SK-N-MC (cell line): ENCODE measurements at regions not wholly inside any gene's neighbourhood (a gene's known extent, or its start where the extent isn't known, plus 50 kb on each side); places are given as distances from the start of the nearest gene placed in this dataset.

Experiments
- DNase-seq: peaks from one replicate; pipeline ENCODE4 v3.0.0-alpha.2; 2011; ENCODE audit warnings: low read depth, low spot score
- H3K27ac ChIP-seq: fragments of 200-600 bp; sonication (generic); 2 replicates; pipeline ENCODE4 v1.5.1; 2016; ENCODE audit warnings: mixed run types
- H3K36me3 ChIP-seq: fragments of 200-600 bp; sonication (generic); 2 replicates; pipeline ENCODE4 v1.6.1; 2017; ENCODE audit warnings: antibody characterized with exemption, low read length, mixed read lengths; ENCODE audit not compliant: insufficient read depth
- H3K4me3 ChIP-seq: fragments of 200-600 bp; sonication (generic); 2 replicates; pipeline ENCODE4 v1.5.1; 2016
- H3K9ac ChIP-seq: fragments of 200-600 bp; sonication (generic); 2 replicates; pipeline ENCODE4 v1.8.0; 2017; ENCODE audit warnings: mixed run types, mixed read lengths; ENCODE audit not compliant: insufficient read length
- H3K9me3 ChIP-seq: fragments of 200-600 bp; sonication (generic); 2 replicates; pipeline ENCODE4 v1.6.1; 2017; ENCODE audit warnings: low read depth, mild to moderate bottlenecking, antibody characterized with exemption, low read length, moderate library complexity, mixed read lengths
- EZH2 ChIP-seq: fragments of 200-600 bp; sonication (generic); IDR thresholded peaks from one replicate; pipeline ENCODE4 v1.6.1; 2017; ENCODE audit warnings: antibody characterized with exemption
- FOXP2 ChIP-seq: optimal IDR thresholded peaks from 2 replicates; pipeline ENCODE3; 2011; ENCODE audit warnings: mild to moderate bottlenecking, moderate library complexity; ENCODE audit not compliant: insufficient read depth; ENCODE audit errors: extremely low read length, control extremely low read depth
- POLR2AphosphoS5 ChIP-seq: IDR thresholded peaks from 2 replicates; pipeline ENCODE4 v1.6.1; 2012; ENCODE audit warnings: mild to moderate bottlenecking, low read depth, low read length, borderline replicate concordance

DNA sequence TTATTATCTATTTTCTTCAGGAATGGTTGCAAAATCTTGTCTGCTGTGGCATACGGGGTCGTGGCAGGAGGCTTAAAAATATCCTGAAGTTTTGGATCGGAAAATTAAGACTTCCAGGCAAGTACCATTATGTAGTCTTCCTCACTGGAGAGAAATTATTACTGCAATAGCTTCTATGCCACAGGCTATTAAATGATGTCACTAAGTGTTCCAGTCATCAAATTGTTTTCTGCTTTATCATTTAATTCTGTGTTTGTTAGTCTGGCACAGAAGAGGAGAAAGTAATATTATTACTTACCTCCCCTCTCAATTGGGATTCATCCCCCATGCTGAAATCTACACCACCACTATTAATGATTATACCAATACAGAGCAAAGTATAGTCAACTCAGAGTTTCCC is 378.2 kb upstream of the ALCAM start:
- Histone ChIP-seq H3K9ac (no peak overlapping the region), H3K36me3 (no peaks in the 10 kb centered on the region), H3K27ac (no peak overlapping the region), H3K4me3 (no peak overlapping the region), H3K9me3 (no peaks in the 10 kb centered on the region)
- TF ChIP-seq EZH2 (no peak), FOXP2 (no peak), POLR2AphosphoS5 (no peak)
- no peak for DNase-seq

DNA sequence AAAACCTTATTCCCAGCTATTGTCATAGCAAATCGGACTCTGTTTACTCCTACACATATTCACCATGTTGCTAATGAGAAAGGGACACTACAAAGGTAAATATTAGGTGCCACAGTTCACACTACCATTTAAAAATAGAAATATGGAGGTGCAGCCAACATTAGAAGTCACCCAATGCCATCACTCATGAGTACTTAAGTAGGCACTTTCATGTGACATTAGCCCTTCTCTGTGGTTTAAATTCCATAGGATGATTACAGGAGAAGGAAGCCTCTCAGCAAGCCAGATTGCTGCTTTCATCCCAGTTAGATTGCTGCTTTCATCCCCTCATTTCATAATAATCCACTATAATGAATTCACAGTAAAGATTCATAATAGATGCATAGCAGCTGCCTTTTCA is 376.8 kb upstream of the ALCAM start:
- no peaks in the 10 kb centered on the region for H3K36me3 ChIP-seq
- no peak for DNase-seq
- no peak for TF ChIP-seq FOXP2
- no peak for TF ChIP-seq EZH2
- no peak for TF ChIP-seq POLR2AphosphoS5
- H3K27ac ChIP-seq, result no peak overlapping the region
- H3K9me3 ChIP-seq, result no peaks in the 10 kb centered on the region
- no peak overlapping the region for H3K4me3 ChIP-seq
- H3K9ac ChIP-seq, result no peak overlapping the region

DNA sequence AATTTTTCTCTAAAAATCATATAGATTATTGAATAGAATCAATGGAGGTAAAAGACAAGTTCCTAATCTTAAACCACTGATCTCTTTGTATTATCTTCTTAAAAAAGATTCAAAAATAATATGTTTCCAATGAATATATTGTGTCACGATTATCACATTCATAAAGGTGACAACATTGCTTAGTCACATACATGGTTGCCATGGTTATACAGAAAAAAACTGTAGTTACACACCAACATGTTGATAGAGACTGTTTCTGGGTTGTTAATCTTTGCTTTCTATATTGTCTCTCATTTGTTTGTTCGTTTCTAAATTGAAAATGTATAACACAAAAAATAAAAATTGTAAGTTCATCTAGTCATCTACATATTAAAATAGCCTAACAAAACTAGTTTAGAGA is 376.0 kb upstream of the ALCAM start:
- no peaks in the 10 kb centered on the region for H3K9me3 ChIP-seq
- DNase-seq, result no peak
- TF ChIP-seq EZH2 (no peak), FOXP2 (no peak), POLR2AphosphoS5 (no peak)
- no peak overlapping the region for H3K4me3 ChIP-seq
- no peak overlapping the region for H3K27ac ChIP-seq
- H3K36me3 ChIP-seq, result no peaks in the 10 kb centered on the region
- no peak overlapping the region for H3K9ac ChIP-seq

DNA sequence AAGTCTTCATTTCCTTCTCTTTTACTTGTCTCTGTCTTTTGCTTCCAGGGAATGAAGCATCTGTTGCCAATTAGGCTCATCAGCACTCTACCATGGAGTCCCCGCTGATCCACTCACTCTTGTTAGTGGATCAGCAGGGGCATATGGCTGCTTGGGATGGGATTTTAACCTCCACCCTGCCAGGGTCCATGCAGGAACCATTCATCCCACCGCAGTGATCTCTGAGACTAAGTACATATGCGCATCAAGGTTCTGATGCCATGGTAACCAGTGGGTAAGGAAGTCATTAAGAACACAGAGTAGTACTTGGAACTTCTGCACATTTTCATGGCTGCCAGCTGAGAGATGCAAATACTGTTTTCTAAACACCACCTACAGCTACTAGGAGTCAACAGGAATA is 374.0 kb upstream of the ALCAM start:
- H3K9ac ChIP-seq, result no peak overlapping the region
- no peak overlapping the region for H3K27ac ChIP-seq
- peak; percentile 55 for DNase-seq
- no peak overlapping the region; the same call in 1 of the 2 replicates for H3K4me3 ChIP-seq
- H3K36me3 ChIP-seq, result no peaks in the 10 kb centered on the region
- H3K9me3 ChIP-seq, result no peaks in the 10 kb centered on the region
- TF ChIP-seq FOXP2 (no peak), EZH2 (no peak), POLR2AphosphoS5 (no peak)

DNA sequence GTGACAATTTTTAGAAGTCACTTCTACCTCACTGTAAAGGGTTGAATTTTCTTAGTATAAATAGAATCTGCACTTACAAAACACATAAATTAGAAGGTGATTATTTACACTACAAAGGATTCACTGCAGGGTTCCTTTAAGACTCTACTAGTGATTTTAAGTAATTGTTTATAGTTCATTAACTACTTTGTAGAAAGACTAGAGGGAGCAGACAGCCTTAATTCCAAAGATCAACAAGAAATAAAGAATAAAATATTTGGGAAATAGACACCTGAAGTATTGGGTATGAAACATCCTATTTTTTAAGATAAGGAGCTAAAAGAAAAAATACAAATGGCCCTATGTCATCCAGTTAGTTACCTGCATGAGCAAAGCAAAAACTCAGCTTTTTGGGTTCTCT is 360.5 kb upstream of the ALCAM start:
- no peak for DNase-seq
- Histone ChIP-seq H3K9ac (no peak overlapping the region), H3K4me3 (no peak overlapping the region), H3K36me3 (no peaks in the 10 kb centered on the region), H3K27ac (no peak overlapping the region), H3K9me3 (no peaks in the 10 kb centered on the region)
- TF ChIP-seq EZH2, result no peak
- TF ChIP-seq POLR2AphosphoS5, result no peak
- TF ChIP-seq FOXP2, result no peak

DNA sequence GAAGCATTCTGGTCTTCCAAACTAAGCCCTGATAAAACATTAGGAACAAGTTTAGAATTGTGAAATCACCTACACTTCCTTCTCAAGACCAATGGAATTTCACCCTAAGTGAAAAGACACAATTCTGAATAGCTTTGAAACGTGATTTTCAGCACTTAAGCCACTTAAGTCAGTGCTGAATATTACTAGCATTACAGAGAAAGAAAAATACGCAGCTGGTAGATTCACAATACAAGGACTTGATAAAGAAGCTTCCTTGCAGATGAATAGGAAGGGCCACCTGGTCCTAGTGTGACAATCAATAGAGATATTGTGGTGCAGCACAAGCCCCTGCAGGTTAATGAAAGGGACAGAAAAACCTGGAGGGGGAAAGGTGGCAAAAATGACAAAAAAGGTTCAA is 353.1 kb upstream of the ALCAM start:
- DNase-seq, result no peak
- H3K4me3 ChIP-seq, result no peak overlapping the region
- H3K27ac ChIP-seq, result no peak overlapping the region
- no peaks in the 10 kb centered on the region for H3K36me3 ChIP-seq
- H3K9ac ChIP-seq, result no peak overlapping the region
- H3K9me3 ChIP-seq, result no peaks in the 10 kb centered on the region
- TF ChIP-seq FOXP2 (no peak), EZH2 (no peak), POLR2AphosphoS5 (no peak)

DNA sequence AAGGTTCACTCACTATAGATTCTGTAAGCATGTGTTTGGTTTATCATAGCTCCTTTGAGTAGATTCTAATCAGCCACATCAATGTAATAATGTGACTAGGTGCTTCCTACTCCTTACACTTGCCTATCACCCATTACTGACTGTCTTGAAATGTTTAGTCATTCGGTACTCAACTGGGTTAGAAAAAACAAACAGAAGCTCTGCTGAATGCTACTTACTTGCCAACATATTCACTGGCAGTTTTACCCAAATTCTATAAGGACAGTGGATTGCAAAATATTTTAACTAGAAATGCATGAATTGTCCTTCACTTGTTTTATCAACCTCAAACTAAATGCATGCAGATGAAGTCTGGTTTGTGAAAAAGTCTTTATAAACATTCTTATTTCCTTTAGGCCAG is 352.1 kb upstream of the ALCAM start:
- Histone ChIP-seq H3K9ac (no peak overlapping the region), H3K27ac (no peak overlapping the region), H3K9me3 (no peaks in the 10 kb centered on the region), H3K36me3 (no peaks in the 10 kb centered on the region), H3K4me3 (no peak overlapping the region)
- TF ChIP-seq EZH2 (no peak), POLR2AphosphoS5 (no peak), FOXP2 (no peak)
- no peak for DNase-seq

DNA sequence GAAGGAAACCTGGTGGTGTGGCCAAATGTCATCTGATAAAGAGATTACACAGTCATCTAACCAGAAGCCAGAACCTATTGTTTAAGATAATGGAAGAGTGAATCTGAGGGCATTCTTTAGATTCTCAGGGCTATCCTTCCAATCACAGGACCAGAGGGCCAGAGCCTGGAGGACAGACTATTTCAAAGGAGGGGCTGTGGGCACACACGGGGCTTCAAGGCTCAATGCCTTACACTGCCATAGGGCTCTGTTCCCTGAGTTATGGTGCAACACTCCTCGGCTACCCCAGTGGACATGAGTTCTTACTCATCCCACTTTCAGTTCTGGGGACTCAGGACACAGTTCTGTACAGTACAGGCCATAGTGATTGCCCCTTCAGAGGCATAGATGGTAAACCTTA is 343.9 kb upstream of the ALCAM start:
- Histone ChIP-seq H3K9me3 (no peaks in the 10 kb centered on the region), H3K9ac (no peak overlapping the region), H3K27ac (no peak overlapping the region), H3K36me3 (no peaks in the 10 kb centered on the region), H3K4me3 (no peak overlapping the region)
- DNase-seq, result no peak
- TF ChIP-seq FOXP2, result no peak
- TF ChIP-seq EZH2, result no peak
- TF ChIP-seq POLR2AphosphoS5, result no peak

DNA sequence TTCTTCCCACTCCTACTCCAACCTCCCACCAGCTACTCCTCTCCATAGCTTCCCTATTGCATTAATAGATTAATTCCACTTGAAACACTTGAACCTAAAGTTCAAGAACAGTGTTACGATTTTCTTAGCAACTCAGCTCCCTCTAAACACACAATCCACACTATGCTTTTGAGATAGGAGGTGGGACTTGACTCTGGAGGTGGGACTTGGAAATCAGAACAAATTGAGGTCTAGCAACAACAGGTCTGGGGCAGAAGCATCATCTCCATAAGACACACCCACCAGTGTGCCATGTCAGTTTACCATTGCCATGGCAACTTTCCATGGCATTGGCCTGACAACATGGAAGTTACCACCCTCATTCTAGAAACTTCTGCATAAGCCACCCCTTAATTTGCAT is 336.5 kb upstream of the ALCAM start:
- Histone ChIP-seq H3K4me3 (no peak overlapping the region), H3K9ac (no peak overlapping the region), H3K9me3 (no peaks in the 10 kb centered on the region), H3K27ac (no peak overlapping the region), H3K36me3 (no peaks in the 10 kb centered on the region)
- TF ChIP-seq EZH2 (no peak), FOXP2 (no peak)
- no peak for DNase-seq
